HG03571 (cell line): ENCODE measurements at regions not wholly inside any gene's neighbourhood (a gene's known extent, or its start where the extent isn't known, plus 50 kb on each side); places are given as distances from the start of the nearest gene placed in this dataset.
"Not testable (repeated sequence)": the region's sequence is repeated elsewhere in the genome, so short reads cannot be mapped to it uniquely, and the experiment has no call there.

Experiments used
- ATAC-seq: cut with Tn5 transposase; IDR thresholded peaks from one replicate; pipeline ENCODE4 v1.9.1; 2021; ENCODE audit not compliant: unreplicated experiment

- ATAC-seq = no peak
These were observed 108.2 kb upstream of the HS3ST2 start for GRCh38 chr16:22705799-22706198.

- no peak for ATAC-seq
These were observed 103.6 kb upstream of the HS3ST2 start for GRCh38 chr16:22710326-22710725.

GRCh38 chr16:22711847-22712246 is 102.1 kb upstream of the HS3ST2 start:
- ATAC-seq = no peak

- no peak for ATAC-seq
These were observed 101.5 kb upstream of the HS3ST2 start for GRCh38 chr16:22712471-22712870.

- not testable (repeated sequence) for ATAC-seq
These were observed 95.4 kb upstream of the HS3ST2 start for GRCh38 chr16:22718598-22718997.

GRCh38 chr16:22719945-22720344 is 94.0 kb upstream of the HS3ST2 start:
- no peak for ATAC-seq

GRCh38 chr16:22721511-22722100 is 92.4 kb upstream of the HS3ST2 start:
- ATAC-seq = no peak

GRCh38 chr16:22722551-22723541 is 91.1 kb upstream of the HS3ST2 start:
- not testable (repeated sequence) for ATAC-seq

- ATAC-seq = no peak
These were observed 87.1 kb upstream of the HS3ST2 start for GRCh38 chr16:22726868-22727267.

GRCh38 chr16:22727285-22728166 is 86.4 kb upstream of the HS3ST2 start:
- no peak for ATAC-seq

- no peak for ATAC-seq
These were observed 85.7 kb upstream of the HS3ST2 start for GRCh38 chr16:22728167-22728836.

- no peak for ATAC-seq
These were observed 81.6 kb upstream of the HS3ST2 start for GRCh38 chr16:22732400-22732799.

GRCh38 chr16:22732959-22733358 is 81.0 kb upstream of the HS3ST2 start:
- ATAC-seq = no peak

- ATAC-seq = no peak
These were observed 79.6 kb upstream of the HS3ST2 start for GRCh38 chr16:22734368-22734767.

GRCh38 chr16:22736791-22737190 is 77.2 kb upstream of the HS3ST2 start:
- no peak for ATAC-seq

- no peak for ATAC-seq
These were observed 74.9 kb upstream of the HS3ST2 start for GRCh38 chr16:22739077-22739476.

GRCh38 chr16:22743401-22743800 is 70.6 kb upstream of the HS3ST2 start:
- no peak for ATAC-seq

GRCh38 chr16:22751104-22751667 is 62.8 kb upstream of the HS3ST2 start:
- no peak for ATAC-seq

GRCh38 chr16:22751685-22752084 is 62.3 kb upstream of the HS3ST2 start:
- ATAC-seq = no peak

GRCh38 chr16:22753451-22753850 is 60.5 kb upstream of the HS3ST2 start:
- ATAC-seq = no peak
